AG08396 (cell line): ENCODE measurements at regions not wholly inside any gene's neighbourhood (a gene's known extent, or its start where the extent isn't known, plus 50 kb on each side); places are given as distances from the start of the nearest gene placed in this dataset.

Experiments used
- DNase-seq: peaks from one replicate; pipeline ENCODE4 v3.0.0; 2012; ENCODE audit warnings: low spot score, mixed read lengths

DNA sequence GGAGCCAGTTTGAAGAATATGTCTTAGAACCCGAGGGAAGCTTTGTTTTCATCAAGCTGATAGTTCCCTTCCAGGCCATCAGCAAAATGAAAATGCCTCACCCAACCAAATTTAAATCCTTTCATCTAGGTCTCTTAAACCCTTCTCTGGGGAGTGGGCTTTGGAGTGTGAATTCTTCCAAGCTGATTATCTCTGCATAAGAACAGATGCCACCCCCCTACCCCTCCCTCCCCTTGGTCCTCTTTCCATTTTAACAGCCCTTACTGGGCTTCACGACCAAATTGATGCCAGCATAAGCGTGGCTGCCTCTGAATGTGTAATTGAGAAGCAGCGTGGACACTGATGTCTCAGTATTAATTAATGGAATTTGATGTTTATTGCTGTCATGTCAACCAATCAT is 509.7 kb upstream of the CLINT1 start:
- DNase-seq, result no peak

DNA sequence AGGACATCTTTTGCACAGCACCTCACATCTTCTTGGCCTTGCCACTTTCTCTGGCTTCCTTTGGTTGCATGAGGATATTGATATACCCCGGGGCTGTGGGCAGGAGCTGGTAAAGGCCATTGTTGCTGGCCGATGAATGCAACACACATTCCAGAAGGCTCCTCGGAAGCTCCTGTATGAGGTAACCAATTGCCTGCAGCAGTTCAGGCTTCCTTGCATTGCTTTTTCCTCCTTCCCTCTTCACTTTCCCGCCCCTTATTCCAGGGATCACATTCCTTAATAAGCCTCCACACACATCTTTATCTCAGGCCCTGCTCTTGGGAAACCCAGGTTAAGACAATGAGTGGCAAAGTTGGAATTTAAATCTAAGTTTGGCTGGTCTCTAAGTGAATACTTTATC is 505.4 kb upstream of the CLINT1 start:
- DNase-seq, result no peak

DNA sequence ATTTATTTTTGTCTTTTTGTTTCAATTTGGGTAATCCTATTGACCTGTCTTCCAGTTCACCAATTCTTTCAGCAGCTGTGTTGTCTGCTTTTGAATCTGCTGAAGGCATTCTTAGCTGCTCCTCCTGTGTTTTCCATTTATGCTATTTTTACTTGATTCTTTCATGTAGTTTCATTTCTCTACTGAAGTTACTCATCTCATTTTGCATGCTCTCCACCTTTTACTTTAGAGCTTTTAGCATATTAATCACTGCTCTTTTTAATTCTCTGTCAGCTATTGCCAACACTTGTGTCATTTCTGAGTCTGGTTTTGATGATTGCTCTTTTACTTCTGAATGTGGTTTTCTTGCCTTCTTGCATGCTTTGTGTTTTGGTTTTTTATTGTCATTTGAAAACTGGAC is 496.0 kb upstream of the CLINT1 start:
- DNase-seq, result no peak

DNA sequence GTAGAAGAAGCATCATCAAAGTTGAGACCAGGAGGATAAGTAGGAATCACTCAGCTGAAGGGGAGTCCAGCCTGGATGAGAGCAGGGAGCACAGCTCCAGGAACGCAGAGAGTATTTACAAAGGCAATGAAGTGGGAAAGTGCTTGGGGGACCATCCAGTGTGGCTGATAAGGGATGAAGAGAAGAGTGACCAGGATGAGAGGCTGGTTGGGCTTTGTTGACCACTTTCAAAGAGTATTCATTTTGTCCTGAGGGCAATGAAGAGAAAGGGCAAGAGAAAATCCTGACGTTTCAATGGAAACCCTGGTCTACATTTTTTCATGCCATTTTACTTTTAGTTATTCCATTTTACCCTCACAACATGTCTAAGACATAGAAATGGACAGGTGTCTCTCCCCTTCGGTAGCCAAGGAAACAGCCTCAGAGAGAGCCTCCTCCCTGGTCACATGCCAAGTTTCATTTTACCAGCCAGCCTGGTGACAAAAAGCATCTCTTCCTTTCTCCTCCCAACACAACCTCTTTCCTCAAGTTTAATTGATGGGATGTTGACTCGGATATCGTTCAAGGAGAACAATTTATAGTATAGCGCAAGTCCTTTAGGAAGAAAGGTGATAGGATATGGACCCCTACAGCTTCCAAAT is 492.7 kb upstream of the CLINT1 start:
- DNase-seq, result no peak

DNA sequence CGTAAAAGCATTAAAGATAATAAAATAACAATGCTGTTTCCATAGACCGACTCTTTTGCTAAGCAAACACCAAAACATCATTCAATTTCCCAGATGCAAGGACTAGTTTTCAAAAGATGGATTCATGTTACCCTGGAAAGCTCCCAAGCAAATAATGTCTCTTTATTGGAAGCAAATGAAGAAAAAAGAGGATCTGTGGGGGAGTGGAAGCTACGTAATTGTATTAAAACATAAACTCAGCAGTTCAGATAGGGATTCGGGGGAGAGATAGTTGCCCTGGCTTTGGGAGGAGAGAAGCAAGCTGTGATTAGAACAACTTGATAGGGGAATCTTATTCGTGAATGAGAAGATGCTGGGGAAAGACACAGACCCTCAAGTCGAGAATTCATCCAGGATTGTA is 491.0 kb upstream of the CLINT1 start:
- no peak for DNase-seq

DNA sequence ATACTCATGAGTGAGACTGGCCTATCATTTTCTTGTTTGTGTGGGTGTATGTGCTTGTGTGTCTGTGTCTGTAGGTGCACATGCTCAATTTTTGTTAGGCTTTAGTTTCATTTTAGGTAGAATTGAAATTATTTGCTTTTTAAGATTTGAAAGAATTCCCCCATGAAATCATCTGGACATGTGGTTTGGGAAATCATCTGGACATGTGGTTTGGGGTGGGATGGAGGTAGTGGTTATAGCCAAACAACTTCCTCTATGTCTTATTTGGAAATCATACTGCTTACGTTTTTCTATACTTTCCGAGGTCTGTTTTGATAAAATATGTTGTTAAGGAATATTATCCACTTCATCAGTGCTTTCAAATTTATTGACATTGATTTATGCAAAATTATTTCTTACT is 485.4 kb upstream of the CLINT1 start:
- no peak for DNase-seq

DNA sequence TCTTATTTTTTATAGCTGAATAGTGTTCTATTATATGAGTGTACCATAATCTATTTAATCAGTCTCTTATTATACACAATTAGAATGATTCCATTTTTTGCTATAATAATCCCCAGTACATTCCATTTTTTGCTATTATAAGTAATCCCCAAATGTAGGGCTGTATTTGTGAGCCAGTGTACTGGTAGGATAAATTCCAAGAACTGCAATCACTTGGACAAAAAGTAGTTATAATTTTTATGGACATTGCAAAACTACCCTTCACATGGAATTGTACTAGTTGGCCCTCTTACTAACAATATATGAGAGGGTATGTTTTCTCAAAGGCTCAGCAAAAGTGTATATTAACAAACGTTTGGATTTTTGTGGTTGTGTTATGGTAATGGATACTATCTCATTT is 481.7 kb upstream of the CLINT1 start:
- no peak for DNase-seq

DNA sequence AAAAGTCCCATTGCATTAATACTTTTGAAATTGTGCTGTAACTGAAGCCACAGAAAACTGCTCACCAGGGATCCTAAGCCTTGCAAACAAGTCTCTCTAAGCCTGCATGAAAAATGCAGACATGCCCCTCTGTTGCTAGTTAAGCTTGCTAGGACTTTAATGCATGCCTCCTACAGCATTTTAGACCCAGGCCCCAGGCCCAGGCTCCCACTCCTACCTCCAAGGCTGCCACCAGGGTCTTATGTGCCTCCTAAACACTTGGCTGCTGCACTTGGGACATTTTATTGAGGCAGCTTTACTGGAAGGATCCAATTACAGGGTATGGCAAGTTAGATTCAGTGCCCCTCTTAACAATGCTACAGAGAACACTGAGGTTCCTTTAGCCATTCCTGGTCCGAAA is 467.3 kb upstream of the CLINT1 start:
- DNase-seq, result no peak

DNA sequence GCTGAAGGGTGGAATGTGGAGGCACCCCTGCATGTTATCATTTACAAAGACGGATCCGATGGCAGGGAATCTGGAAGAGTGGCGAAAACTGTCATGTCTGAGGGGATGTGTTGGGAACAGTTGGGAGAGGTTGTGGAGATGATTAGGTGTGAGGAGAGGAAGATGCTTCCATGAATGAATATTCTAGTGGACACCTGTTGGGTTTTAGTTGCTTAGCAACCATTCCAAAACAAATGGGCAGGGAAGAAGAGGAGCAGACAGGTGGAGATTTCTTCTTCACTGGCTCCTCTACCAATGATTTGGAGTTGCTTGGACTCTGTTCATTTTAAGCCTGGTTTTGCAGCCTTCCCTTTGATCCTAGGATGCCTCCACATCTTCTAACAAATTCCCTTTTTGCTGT is 465.3 kb upstream of the CLINT1 start:
- DNase-seq, result no peak

DNA sequence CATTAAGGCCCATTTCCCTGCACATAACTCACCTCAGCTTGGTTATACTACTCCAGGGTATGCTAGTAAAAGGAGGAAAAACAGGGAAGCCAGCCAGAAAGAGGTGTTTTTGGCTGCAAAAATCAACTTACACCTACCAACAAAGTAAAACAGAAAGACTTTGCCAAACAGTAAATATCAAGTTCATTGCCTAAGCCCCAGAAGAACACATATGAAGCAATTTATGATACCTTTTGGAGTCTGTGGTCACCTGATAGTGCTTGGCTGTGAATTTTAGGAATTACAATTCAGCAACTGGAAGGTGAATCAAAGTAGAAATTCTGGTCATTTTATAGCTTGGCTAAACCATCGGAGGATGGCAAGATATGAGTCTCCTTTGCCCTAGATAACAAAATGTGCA is 463.7 kb upstream of the CLINT1 start:
- DNase-seq, result no peak

DNA sequence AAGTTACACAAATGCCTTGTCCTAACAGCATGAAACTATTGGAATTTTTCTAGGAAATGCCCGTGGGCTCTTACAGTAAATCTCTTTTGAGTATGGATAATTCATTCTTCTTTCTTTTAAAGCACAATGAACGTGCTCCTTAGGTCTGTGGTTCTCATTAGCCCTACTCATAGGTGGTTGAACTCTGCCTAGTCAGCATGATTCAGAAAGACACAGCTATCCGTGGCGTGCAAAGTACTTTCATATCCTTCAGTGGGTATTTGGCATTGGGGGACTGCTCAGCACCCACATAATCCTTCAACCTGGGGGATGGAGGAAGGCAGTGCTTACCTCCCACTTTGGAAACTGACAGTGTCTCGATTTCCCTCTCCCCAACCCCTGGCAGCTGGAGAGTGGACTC is 462.0 kb upstream of the CLINT1 start:
- DNase-seq, result no peak

DNA sequence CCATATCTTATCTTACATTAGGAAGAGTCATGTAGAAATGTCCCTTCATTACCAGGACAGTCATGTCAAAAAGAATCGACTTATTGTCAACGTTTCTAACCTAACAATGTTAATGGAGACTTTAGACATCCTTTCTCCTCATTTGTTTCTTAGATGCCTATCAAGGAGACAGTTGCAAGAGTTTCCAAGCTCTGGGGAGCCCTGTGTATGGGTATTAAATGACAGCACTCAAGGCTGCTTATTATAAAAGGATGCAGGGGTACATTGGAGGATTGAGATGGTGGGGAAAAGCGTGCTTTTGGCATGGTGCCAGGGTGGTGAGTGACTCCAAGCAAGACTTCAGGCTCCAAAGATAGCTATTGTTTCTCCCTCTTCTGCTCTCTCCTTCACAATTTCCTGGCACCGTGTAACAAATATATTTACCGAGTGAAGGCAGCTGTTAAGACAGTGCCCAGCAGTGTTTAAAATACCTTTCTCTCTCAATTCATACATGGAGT is 461.3 kb upstream of the CLINT1 start:
- no peak for DNase-seq

DNA sequence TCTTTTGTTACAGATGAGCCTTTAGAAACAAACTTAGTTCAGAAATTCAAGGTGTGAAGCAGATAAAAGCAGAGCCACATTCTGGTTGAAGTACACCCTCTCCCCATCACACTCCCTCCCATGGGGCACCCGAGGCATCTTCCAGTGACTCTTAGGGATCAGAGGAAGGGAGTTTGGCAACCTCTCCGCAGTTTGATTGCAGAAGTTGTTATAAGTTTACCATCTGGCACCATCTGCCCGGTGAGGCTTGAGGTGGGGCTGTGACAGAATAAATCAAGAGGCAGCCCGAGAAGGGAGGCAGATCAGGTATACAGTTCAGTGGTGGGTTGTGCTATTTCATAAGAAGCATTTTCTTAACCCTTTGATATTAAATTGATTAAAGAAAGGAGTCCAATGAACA is 458.6 kb upstream of the CLINT1 start:
- no peak for DNase-seq

DNA sequence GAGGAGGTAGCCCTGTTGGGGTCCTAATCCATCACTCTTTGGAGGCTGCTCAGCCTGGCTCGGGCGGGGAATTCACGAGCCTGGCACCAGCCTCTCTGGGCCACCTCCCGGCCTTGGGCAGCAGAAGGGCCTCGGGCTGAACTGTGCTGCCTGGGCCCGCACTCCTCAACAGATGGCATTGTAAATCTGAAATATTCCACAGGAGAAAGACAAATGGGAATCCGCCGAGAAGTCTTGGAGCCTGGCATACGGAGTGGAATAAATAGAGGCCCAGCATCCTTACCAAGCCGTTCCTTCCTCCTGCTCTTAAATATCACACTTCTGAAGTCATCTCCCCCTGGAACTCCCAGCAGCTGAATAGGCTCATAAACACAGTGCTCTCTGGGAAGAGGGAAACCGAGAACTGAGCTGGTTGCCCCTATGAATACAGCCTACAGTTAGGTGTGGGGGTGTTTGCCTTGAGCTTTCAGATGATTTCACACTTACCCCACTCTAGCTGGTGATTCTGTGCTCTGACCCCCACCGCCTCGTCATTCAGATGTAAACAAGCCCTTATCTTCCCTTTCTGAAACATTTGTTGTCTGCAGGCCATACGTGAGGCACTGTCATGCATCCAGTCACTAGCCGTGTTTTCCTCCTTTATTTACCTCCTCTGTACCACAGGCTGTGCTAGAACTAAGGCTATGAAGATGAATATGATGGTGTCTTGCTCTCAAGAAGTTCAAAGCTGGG is 455.0 kb upstream of the CLINT1 start:
- DNase-seq, result no peak

DNA sequence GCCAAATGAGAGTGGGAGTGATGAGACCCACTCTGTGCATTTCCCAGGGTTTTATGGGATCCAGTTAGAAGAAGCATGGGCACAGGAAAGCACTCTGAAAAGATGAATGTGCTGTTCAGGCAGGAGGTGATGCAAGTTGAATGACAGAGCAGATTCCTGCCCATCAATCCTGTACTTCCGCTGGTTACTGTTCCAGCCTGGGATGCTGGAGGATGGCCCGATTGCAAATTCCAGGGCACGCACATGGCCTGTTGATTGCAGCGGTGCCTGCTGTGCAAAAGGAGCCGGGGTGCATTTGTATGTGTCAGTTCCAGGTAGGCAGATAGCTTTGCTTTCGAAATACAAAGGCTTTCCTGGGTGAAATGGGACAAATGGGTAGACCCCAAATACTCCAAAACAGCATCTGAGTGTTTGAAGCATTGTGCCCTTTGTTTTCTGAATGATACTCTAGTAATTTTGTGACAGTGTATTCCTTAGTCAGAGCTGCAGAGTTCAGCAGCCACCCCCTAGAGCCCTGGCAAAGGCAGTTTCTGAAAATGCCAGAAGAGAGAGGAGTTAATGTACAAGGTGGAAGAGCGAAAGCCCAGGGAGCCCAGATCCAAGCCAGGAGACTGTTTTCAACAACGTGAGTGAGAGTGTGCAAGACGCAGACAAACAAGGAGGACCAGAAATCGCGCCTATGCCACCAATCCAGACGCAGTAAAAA is 454.2 kb upstream of the CLINT1 start:
- DNase-seq, result no peak

DNA sequence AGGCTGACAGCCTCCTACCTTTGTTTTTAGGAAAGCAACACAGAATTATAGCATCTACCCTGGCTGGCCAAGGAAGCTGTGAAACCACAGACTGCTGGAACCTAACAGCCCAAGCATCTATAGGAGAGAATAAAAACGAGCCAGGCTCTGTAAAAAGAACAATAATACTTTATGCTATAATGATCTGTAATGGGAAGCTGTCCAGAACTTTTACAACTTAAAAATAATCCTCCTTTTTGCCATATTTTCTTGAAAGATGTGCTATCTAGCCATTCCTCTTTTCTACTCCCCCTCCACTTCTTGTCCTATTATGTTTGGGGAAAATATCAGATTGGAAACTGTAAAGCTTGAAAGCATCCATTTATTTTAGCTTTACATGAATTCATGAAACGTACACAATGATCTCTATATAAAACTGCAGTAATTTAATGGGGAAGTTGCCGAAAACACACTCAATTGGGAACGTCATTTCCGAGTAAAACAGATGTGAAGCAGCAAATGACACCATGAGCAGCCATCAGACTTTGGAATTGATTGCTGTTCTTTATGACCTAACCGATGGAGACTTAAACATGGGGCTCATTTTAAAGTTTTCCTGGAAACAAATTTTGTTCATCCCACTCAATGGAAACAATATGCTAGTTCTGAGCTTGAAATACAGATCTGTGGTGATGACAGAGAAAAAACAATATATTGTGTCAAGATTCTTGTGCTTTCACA is 450.3 kb upstream of the CLINT1 start:
- no peak for DNase-seq

DNA sequence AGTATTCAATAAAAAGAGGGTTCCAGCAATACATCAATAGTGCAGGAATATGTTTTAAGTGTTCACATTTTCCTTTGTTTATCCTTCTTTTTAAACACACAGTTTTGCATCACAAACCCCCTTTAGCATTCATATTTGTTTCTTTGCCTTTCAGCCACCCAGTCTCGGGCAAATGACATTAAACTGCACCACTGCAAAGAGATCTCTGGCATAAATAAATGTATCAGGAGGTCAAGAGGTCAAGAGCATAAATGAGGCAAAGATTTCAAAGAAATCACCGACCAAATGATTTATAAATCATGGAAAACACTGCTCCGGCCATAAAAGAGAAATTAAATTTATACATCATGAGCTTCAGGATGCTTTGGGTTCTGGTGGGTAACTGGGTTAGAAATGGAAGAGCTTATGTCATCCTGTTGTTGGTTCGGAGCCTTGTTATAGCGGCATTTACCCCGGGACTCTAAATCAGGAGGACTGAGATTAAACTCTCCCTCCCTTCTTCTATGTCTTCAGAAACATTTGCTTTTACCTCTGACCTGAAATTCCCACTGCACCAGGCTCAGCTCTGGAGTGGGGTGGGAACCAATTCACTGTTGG is 449.6 kb upstream of the CLINT1 start:
- DNase-seq, result no peak

DNA sequence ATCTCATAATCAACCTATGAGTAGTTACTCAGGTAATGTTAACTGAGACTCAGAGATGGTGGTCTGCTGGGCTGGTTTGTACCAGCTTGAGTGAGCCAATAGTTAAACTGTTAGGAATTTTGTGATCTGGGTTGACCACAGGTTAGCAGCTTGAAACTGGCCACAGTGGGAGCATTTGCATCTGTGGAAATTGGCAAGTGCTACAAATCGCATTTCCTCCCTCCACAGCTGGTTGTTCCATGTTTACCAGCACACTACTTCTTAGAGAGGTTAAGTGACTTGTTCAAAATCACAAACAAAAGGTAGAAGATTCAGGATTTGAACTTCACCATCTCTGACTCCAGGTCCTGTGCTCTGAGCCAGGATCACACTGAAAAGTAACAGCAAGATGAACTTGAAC is 446.9 kb upstream of the CLINT1 start:
- no peak for DNase-seq

DNA sequence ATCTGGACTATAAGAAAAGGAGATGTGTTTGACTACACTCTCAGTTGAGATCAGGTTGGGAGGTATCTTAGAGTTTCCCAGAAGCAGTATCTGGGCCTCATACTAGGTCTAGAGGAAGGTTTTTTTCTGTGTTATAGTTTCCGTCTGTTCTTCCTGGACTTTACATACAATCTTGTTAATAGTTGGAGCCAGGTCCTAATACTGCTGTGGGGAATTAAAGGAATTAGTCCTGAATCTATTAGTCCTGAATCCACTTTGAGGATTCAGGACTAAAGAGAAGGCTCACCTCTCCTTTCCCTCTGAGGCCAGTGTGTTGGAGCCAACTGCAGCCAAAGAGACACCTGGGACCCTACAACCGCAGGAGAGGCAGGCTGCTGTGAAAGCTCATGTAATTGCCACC is 445.7 kb upstream of the CLINT1 start:
- no peak for DNase-seq

DNA sequence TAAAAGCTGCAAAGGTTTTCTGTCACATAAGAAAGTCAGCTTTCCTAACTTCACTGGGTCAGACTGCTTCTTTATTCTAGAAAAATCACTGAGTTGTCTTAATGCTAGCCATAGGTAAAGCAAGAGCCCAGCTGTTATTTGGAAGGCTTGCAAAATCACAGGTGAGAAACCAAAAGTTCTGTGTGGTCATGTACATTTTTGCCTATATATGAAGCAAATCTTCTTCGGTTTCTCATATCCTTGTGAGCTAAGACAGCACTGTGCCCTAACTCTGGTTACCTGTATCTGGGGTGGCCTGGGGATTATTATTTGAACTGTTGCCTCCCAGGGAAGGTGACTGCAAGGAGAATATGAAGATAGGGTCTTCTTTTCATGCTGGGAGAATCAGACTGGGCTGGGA is 444.9 kb upstream of the CLINT1 start:
- DNase-seq, result no peak

DNA sequence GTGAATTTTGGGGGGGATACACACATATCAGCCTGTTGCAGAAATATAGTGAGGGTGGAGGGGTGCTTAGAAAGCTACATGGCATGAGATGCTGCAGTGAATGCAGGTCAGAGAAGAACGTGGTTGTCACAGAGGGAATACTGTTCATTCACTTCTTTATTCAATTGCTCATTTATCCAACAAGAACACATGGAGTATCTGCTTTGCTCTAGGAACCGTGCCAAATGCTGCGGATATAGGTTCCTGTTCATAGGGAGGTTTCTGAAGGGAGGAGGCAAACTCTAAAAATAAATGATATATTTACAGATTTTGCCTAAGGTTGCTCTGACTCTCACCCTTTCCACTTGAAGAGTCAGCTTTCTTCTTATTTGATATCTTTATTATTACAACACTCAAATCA is 444.3 kb upstream of the CLINT1 start:
- no peak for DNase-seq

DNA sequence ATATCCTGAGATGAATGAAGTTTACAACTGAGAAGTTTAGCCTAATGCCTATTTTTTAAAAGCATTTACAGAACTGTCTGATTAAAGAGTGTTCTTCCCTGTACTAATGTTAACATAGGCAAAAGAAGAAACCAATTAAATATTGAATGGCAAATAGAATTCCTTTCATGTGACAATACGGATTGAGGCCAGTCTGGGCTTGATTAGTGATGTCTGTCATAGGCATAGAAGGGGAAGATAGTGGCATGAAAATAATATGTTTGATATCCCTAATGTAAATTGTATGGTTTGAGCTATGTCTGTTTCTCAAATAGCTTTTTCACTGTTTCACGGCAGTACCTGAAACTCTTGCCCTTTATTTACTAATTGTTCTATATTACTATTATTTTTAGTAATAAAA is 443.1 kb upstream of the CLINT1 start:
- DNase-seq, result no peak
